NOMO-1 (cell line): ENCODE measurements at regions not wholly inside any gene's neighbourhood (a gene's known extent, or its start where the extent isn't known, plus 50 kb on each side); places are given as distances from the start of the nearest gene placed in this dataset.
A peak's percentile ranks its signal among the peaks of the same experiment; 100 is the strongest.
"Not testable (repeated sequence)": the region's sequence is repeated elsewhere in the genome, so short reads cannot be mapped to it uniquely, and the experiment has no call there.

ENCODE experiments used
- DNase-seq, 2 experiments: peaks; one replicate each; lab custom pipeline; 2025; ENCODE audit not compliant: unreplicated experiment in 2 of 2; lab: John Stamatoyannopoulos, UW

GRCh38 chr1:98157524-98158313 is 236.9 kb upstream of the DPYD start:
- DNase-seq = no peak

DNA sequence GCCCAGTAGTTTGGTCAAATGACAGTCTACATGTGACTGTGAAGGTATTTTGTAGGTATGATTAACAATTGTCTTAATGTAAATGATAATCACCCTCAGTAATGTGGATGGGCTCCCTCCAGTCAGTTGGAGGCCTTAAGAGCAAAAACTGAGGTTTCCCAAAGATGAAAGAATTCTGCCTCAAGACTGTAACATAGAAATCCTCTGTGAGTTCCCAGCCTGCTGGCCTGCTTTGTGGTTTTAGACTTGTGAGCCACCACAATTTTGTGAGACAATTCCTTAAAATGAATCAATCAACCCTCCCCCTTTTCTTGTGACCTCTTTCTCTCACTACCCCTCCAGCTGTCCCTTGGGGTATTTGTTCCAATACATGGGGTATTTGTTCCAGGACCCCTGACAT is 226.4 kb upstream of the DPYD start:
- DNase-seq = no peak

DNA sequence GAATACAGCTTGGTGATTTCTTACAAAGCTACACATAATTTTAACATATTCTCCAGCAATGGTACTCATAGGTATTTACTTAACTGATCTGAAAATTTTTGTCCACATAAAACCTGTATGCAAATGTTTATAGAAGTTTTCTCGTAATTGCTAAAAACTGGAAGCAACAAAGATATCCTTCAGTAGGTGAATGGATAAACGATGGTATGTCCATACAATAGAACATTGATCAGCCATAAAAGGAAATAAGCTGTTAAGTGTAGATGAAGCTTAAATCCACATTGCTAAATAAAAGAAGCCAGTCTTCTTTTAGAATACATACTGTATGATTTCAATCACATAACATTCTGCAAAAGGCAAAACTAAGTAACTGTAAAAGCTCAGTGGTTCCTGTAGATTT is 224.8 kb upstream of the DPYD start:
- DNase-seq = no peak

- no peak for DNase-seq
Measured at GRCh38 chr1:98143403-98143802, 222.6 kb upstream of the DPYD start.

GRCh38 chr1:98133131-98133530 is 212.3 kb upstream of the DPYD start:
- DNase-seq = no peak

- no peak for DNase-seq
Measured at GRCh38 chr1:98130408-98130807, 209.6 kb upstream of the DPYD start.

DNA sequence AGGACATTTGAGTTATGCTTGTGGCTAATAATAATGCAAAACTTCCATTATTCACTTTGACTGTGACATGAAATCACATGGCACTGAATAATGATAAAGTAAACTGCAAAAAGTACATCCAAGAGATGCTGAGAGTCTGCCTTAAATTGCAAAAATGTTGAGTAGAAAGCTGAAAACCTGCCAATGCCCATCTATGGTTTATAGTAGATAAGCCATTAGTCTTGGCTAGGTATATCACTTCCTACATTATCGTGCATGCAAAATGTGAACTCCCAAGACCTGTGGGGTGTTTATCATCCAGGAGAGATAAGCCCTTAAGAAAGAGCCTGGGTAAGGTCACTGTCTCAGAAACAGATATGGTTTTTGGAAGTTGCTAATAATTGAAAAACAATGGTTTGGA is 208.7 kb upstream of the DPYD start:
- no peak for DNase-seq

- DNase-seq = no peak
Measured at GRCh38 chr1:98126740-98127139, 205.9 kb upstream of the DPYD start.

DNA sequence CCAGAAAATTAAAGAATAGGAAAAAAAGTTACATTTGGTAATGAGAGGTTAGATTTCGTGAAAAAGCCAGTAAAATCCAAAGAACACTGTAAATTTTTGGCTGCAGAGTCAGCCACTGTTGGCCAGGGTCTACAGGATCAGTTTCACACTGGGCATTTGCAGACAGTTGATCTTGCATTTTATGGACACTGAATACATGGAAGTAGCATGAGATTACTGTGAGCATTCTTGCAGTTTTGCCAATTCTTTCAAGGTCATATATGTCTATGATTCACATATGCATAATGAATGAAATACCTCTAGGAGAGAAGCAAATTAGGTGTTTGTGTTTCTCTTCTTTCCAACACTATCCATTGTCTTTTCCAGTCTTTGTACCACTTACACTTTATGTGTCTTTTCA is 200.8 kb upstream of the DPYD start:
- DNase-seq = no peak

GRCh38 chr1:98119796-98120195 is 199.0 kb upstream of the DPYD start:
- peak in 1 of 2 experiments; percentile 12 for DNase-seq

DNA sequence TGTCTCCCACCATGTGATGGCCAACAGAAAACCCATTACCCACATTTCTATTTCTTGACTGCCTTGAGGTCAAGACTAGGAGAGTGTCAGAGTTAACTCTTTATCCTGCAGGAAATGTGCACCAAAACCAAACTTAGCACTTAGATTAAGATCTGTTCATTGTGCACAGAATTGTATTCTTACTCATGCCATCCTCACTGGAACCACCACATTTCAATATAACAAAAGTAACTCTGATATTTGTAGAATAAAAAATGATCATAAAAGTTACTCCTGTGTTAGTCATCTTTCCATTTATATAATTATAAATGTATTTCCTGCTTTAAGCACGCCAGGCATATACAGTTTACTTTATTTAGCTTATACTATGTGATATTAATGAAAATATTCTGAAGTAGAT is 193.0 kb upstream of the DPYD start:
- no peak for DNase-seq

- DNase-seq = no peak
Measured at GRCh38 chr1:98112626-98113025, 191.8 kb upstream of the DPYD start.

DNA sequence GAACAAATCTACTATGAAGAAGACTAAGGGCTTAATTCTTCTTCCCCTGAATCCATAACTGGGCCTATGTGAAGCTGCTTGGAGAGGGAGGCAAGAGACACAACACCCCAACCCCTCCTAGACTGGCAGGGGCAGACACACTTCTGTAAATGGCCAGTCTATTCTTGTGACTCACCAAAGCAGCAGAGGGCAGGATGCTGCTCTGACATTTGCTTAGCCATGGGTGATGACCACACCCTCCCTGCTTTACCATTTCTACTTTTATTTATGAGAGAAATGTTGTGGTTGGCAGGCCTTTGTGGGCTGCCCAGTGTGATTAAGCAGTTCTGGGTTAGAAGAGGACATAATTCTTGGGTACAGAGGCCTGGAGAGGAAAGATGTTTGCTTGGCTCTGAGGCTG is 189.8 kb upstream of the DPYD start:
- no peak for DNase-seq

- not testable (repeated sequence) for DNase-seq
Measured at GRCh38 chr1:98108378-98108777, 187.5 kb upstream of the DPYD start.

GRCh38 chr1:98107256-98107655 is 186.4 kb upstream of the DPYD start:
- no peak for DNase-seq

DNA sequence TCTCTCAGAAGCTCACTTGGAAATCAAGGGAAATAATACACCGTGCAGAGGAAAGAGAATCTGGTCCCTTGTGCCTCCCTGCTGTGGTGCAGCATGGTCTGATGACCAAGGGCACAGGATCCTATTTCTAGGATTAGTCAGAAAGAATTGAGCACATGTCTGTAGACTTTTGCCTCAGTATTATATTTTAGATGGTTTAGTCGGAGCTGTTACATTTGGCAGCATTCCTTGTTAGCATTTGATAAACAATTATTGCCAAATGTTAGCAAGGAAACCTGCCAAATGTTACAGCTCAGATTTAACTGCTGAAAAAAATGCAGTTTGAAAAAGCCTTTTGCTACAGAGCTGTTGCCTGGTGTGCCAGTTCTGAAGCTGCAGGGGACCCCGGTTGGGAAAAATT is 183.5 kb upstream of the DPYD start:
- no peak for DNase-seq

GRCh38 chr1:98103617-98104285 is 182.9 kb upstream of the DPYD start:
- DNase-seq = no peak

- DNase-seq = no peak
Measured at GRCh38 chr1:98102345-98103030, 181.7 kb upstream of the DPYD start.

- DNase-seq = no peak
Measured at GRCh38 chr1:98101364-98101763, 180.5 kb upstream of the DPYD start.

DNA sequence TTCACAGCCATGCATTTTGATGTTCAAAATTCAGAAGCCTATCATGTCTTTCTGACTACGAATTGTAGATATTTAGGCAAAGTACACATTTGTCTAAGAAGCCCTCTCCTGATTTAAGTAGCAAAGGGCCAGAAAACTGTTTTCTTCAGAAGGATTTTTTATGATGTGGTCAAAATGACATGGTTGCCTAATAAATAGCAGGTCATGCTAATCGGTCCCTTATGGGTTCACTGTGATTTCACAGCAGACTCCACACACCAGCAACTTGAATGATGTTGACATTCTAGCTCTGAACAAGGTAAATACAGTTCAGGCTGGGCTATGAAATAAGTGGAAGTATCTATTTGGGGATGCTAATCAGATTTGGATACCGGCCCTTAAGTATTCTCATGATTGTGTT is 178.7 kb upstream of the DPYD start:
- no peak for DNase-seq

GRCh38 chr1:98098473-98098872 is 177.6 kb upstream of the DPYD start:
- DNase-seq = no peak

GRCh38 chr1:98090351-98090750 is 169.5 kb upstream of the DPYD start:
- no peak for DNase-seq
